Embryonic facial prominence (tissue), 1 donor: ENCODE measurements at regions not wholly inside any gene's neighbourhood (a gene's known extent, or its start where the extent isn't known, plus 50 kb on each side); places are given as distances from the start of the nearest gene placed in this dataset.

ENCODE experiments used
- DNase-seq: peaks from one replicate; pipeline ENCODE4 v3.0.0-alpha.2; 2016; ENCODE audit errors: extremely low spot score

GRCh38 chr15:62773369-62774165 lies 269.0 kb upstream of the TPM1 start:
- DNase-seq: no peak

- DNase-seq: no peak
Measured at GRCh38 chr15:62775932-62776331, 266.6 kb upstream of the TPM1 start.

DNA sequence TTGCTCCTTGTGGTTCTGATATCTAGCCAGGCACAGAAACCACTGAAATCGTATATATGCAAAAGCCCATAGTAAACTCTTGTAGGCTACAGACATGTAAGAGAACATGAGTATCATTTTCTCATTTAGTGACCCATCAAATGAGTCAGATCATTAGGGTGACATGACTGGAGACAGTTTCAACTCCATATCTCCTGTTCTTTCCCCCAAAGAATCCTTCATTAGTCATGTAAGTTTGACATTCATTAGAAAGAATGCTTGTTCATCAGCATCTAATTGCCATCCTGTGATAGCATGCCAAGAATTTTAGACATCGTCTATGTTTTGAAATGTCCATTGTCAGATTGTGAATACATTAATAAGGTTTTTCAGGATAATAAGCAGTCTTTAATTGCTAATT lies 264.9 kb upstream of the TPM1 start:
- DNase-seq: no peak

DNA sequence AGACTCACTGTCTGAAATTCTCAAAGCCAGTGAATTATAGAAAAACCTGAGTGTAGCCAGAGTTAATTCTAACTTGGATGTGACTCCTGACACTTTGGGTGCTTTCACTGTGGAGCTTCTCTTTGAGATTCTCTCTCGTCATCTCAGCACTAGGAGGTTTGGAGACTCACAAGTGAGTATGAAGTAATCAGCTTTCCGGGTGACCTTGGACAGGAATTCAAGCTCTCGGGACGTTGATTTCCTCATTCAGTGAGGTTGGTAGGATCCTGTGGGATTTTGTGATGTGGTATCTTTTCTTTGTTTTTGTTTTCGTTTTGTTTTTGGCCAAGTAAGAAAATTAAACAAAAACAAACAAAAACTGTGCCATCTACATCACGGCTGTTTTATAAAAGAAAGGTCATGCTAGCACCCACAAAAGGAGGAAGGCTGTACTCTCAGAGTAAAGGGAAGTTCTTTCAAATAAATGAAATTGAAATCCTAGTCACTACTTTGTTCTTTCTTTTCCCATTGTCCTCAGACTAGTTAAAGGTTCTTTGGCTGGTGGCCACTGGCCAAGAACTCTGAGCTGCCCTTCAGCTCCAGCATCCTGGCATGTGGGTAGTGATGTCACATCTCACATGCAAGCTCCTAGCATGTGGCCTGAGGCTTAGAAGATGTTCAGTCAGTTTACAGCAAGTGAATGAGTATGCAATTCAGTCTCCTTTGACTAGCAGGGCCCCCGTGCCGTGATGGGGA lies 263.3 kb upstream of the TPM1 start:
- DNase-seq: no peak

- DNase-seq: no peak
Measured at GRCh38 chr15:62779899-62780298, 262.6 kb upstream of the TPM1 start.

DNA sequence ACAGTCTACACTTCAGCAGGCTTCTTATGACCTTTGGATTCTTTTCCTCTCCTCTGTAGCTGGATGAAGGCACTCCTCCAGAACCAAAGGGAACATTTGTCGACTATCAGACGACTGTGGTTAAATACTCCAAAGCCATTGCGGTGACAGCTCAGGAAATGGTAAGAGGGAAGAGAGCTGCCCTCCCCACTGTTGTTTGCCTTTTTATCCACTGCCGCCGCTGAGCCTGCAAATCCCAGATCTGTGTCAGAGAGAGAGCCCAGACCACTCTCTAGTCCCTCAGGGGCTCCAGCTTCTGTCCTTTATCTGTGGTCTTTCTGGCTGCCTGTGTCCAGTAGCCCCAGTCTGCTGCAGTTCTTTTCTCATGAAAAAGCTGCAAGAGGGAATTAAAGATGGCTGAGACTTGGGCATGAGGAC lies 261.5 kb upstream of the TPM1 start:
- DNase-seq: no peak

GRCh38 chr15:62782071-62782841 lies 260.3 kb upstream of the TPM1 start:
- DNase-seq: peak; percentile 36

- DNase-seq: no peak
Measured at GRCh38 chr15:62782896-62783295, 259.7 kb upstream of the TPM1 start.

GRCh38 chr15:62783303-62783957 lies 259.1 kb upstream of the TPM1 start:
- DNase-seq: no peak

- peak; percentile 11 for DNase-seq
Measured at GRCh38 chr15:62785881-62786828, 256.4 kb upstream of the TPM1 start.

GRCh38 chr15:62787401-62787800 lies 255.1 kb upstream of the TPM1 start:
- DNase-seq: no peak

GRCh38 chr15:62788224-62788623 lies 254.3 kb upstream of the TPM1 start:
- DNase-seq: no peak

GRCh38 chr15:62790546-62790945 lies 252.0 kb upstream of the TPM1 start:
- no peak for DNase-seq

GRCh38 chr15:62791694-62792093 lies 250.9 kb upstream of the TPM1 start:
- DNase-seq: no peak

DNA sequence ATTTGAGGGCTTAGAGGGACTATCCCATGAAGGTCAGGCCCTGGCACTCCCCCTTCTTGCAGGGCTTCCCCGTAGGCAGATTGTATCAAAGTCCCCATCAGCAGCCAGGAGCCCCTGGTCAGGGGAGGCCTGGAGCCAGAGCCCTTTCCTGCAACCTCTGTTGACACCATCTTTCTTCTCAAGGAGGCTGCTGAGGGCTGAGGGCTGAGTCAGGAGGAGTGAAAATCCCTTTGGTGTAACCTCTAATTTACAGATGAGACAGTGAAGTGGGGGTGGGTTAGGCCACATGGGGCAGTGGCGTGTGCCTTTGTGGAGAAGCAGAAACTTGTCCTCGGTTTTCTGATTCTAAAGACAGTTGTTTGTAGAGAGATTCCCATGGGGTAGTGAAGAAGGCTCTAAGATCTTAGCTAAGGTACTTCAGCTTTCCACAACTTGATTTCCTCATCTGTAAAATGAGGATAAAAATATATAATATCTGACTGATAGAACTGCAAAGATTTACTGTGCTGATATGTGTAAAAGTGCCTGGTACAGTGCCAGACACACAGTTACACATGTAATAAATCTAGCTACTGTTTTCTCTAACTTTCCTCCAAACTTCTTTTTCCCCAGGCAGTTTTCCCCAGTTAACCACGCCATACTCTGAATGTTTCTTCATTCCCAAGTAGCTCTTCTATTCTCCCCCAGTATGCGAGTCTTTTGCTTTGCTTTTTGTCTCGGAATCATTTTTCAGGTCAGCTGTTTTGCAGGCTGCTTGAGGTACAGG lies 249.4 kb upstream of the TPM1 start:
- no peak for DNase-seq

DNA sequence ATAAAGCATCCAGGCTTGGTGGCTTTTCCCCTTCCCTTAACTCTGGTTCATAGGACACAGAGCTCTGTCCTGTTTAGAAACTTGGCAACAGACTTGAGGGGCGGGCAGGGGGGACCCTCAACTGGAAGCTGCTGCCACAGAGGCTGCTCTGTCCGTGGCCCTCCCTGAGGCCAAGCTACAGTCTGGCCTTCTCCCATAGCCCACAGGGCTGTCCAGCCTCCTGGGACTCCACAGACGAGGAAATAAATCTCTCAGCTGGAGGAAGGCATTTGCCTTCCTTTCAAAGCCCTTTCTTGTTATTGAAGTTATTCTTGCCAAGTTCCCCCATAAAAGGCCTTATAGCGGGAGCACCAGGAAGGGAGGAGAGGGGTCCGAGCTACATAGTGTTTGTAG lies 248.8 kb upstream of the TPM1 start:
- DNase-seq: no peak

GRCh38 chr15:62795171-62795570 lies 247.4 kb upstream of the TPM1 start:
- DNase-seq: no peak

- no peak for DNase-seq
Measured at GRCh38 chr15:62795700-62796695, 246.5 kb upstream of the TPM1 start.

GRCh38 chr15:62797171-62797570 lies 245.4 kb upstream of the TPM1 start:
- DNase-seq: no peak
